HepG2 (cell line): ENCODE measurements at regions not wholly inside any gene's neighbourhood (a gene's known extent, or its start where the extent isn't known, plus 50 kb on each side); places are given as distances from the start of the nearest gene placed in this dataset.

Source experiments
- ATF3 ChIP-seq: sonication (generic); formaldehyde crosslinking; IDR thresholded peaks from 2 replicates; pipeline ENCODE4 v1.4.0; 2020; ENCODE audit warnings: missing genetic modification reagents
- E2F5 ChIP-seq: sonication (generic); formaldehyde crosslinking; conservative IDR thresholded peaks from 2 replicates; pipeline ENCODE4 v1.4.0; 2020; ENCODE audit warnings: missing genetic modification reagents
- EZH2 ChIP-seq: conservative IDR thresholded peaks from 2 replicates; pipeline ENCODE4 v1.6.1; 2012; ENCODE audit warnings: mild to moderate bottlenecking, low read depth, low read length, moderate library complexity
- GATAD2A ChIP-seq: IDR thresholded peaks from 2 replicates; pipeline ENCODE4 v1.6.1; 2016
- IRF2 ChIP-seq: IDR thresholded peaks from 2 replicates; pipeline ENCODE4 v1.6.1; 2018; ENCODE audit warnings: missing genetic modification reagents, missing compliant biosample characterization
- ISL2 ChIP-seq: sonication (generic); formaldehyde crosslinking; IDR thresholded peaks from 2 replicates; pipeline ENCODE4 v1.5.0; 2020; ENCODE audit warnings: missing genetic modification reagents
- KLF9 ChIP-seq: IDR thresholded peaks from 2 replicates; pipeline ENCODE4 v1.6.1; 2016; ENCODE audit warnings: low read depth
- MXD3 ChIP-seq: IDR thresholded peaks from 2 replicates; pipeline ENCODE4 v1.6.1; 2016; ENCODE audit warnings: mild to moderate bottlenecking, missing biosample characterization, missing genetic modification reagents
- PAF1 ChIP-seq: IDR thresholded peaks from 2 replicates; pipeline ENCODE4 v1.6.1; 2016; ENCODE audit warnings: missing genetic modification reagents, missing compliant biosample characterization
- RCOR2 ChIP-seq: IDR thresholded peaks from 2 replicates; pipeline ENCODE4 v1.6.1; 2016; ENCODE audit warnings: missing biosample characterization, missing genetic modification reagents
- SALL1 ChIP-seq: sonication (generic); formaldehyde crosslinking; IDR thresholded peaks from 2 replicates; pipeline ENCODE4 v1.8.0; 2022; ENCODE audit warnings: mild to moderate bottlenecking, missing genetic modification reagents
- ZNF121 ChIP-seq: sonication (generic); formaldehyde crosslinking; IDR thresholded peaks from 2 replicates; pipeline ENCODE4 v1.5.0; 2020; ENCODE audit warnings: mild to moderate bottlenecking, missing genetic modification reagents
- ZNF17 ChIP-seq: sonication (generic); formaldehyde crosslinking; IDR thresholded peaks from 2 replicates; pipeline ENCODE4 v1.5.0; 2020; ENCODE audit warnings: mild to moderate bottlenecking, missing genetic modification reagents
- ZNF672 ChIP-seq: sonication (generic); formaldehyde crosslinking; IDR thresholded peaks from 2 replicates; pipeline ENCODE4 v1.8.1; 2022; ENCODE audit warnings: missing genetic modification reagents

- TF ChIP-seq IRF2 (CRISPR knock-in tag) (no peak), ZNF672 (CRISPR knock-in tag) (no peak), ZNF17 (CRISPR knock-in tag) (no peak), SALL1 (CRISPR knock-in tag) (peak; percentile 79), MXD3 (0 out of 2 replicates have a peak, but pooled peaks have one; percentile 26), KLF9 (CRISPR knock-in tag) (no peak), ZNF121 (CRISPR knock-in tag) (peak; percentile 84), ATF3 (CRISPR knock-in tag) (no peak), ISL2 (CRISPR knock-in tag) (no peak), E2F5 (CRISPR knock-in tag) (no peak), PAF1 (CRISPR knock-in tag) (no peak), GATAD2A (CRISPR knock-in tag) (0 out of 2 replicates have a peak, but pooled peaks have one; percentile 23), EZH2 (no peak), RCOR2 (CRISPR knock-in tag) (peak; percentile 40; the same call in 1 of the 2 replicates)
These were observed 58.9 kb downstream of the TET3 start (continued) for GRCh38 chr2:74043345-74044329.
